ENCODE measurements at regions not wholly inside any gene's neighbourhood (a gene's known extent, or its start where the extent isn't known, plus 50 kb on each side); places are given as distances from the start of the nearest gene placed in this dataset.
"Not testable (repeated sequence)": the region's sequence is repeated elsewhere in the genome, so short reads cannot be mapped to it uniquely, and the experiment has no call there.

- not testable (repeated sequence) for H3K27ac Mint-ChIP-seq; DNase-seq (ENCODE audit: low spot score); H3K27me3 Mint-ChIP-seq (ENCODE audit: insufficient read depth, low read depth, poor library complexity); H3K36me3 ChIP-seq (ENCODE audit: insufficient read depth); H3K27me3 ChIP-seq (ENCODE audit: insufficient read depth); H3K27ac ChIP-seq (ENCODE audit: low read depth); H3K9me2 ChIP-seq (ENCODE audit: insufficient read depth); H3K9me3 Mint-ChIP-seq; H3K4me1 Mint-ChIP-seq; H4K20me1 ChIP-seq (replicated peaks; ENCODE audit: insufficient read depth); H3K4me3 Mint-ChIP-seq; H3K36me3 Mint-ChIP-seq (ENCODE audit: low read depth); H2AFZ ChIP-seq; H3K4me3 ChIP-seq; H3K4me2 ChIP-seq; ATAC-seq; H3K4me1 ChIP-seq (ENCODE audit: insufficient read depth); H3K79me2 ChIP-seq (replicated peaks; ENCODE audit: insufficient read depth); H3F3A ChIP-seq (replicated peaks; ENCODE audit: low read depth)
Observed at GRCh38 chr1:146671588-146671987, 266.5 kb upstream of the NBPF12 start.

GRCh38 chr1:146670832-146671566, 267.1 kb upstream of the NBPF12 start:
- H3K36me3 ChIP-seq (ENCODE audit: insufficient read depth); H3K4me1 ChIP-seq (ENCODE audit: insufficient read depth); H3K79me2 ChIP-seq (replicated peaks; ENCODE audit: insufficient read depth); H3K27ac ChIP-seq (ENCODE audit: low read depth); H3K4me3 ChIP-seq; H3K4me1 Mint-ChIP-seq; H3K27me3 ChIP-seq (ENCODE audit: insufficient read depth); H3K9me2 ChIP-seq (ENCODE audit: insufficient read depth); H4K20me1 ChIP-seq (replicated peaks; ENCODE audit: insufficient read depth); H3K27ac Mint-ChIP-seq; DNase-seq (ENCODE audit: low spot score); H3F3A ChIP-seq (replicated peaks; ENCODE audit: low read depth); H3K27me3 Mint-ChIP-seq (ENCODE audit: insufficient read depth, low read depth, poor library complexity); H2AFZ ChIP-seq; H3K4me3 Mint-ChIP-seq; H3K36me3 Mint-ChIP-seq (ENCODE audit: low read depth); H3K4me2 ChIP-seq; ATAC-seq; H3K9me3 Mint-ChIP-seq: not testable (repeated sequence)

- not testable (repeated sequence) for ATAC-seq; H3K4me2 ChIP-seq; H3K27me3 Mint-ChIP-seq (ENCODE audit: insufficient read depth, low read depth, poor library complexity); H3K79me2 ChIP-seq (replicated peaks; ENCODE audit: insufficient read depth); H2AFZ ChIP-seq; H3K36me3 ChIP-seq (ENCODE audit: insufficient read depth); H3K4me1 Mint-ChIP-seq; H3K4me3 Mint-ChIP-seq; DNase-seq (ENCODE audit: low spot score); H3F3A ChIP-seq (replicated peaks; ENCODE audit: low read depth); H3K9me2 ChIP-seq (ENCODE audit: insufficient read depth); H3K27me3 ChIP-seq (ENCODE audit: insufficient read depth); H3K27ac Mint-ChIP-seq; H3K9me3 Mint-ChIP-seq; H3K27ac ChIP-seq (ENCODE audit: low read depth); H3K36me3 Mint-ChIP-seq (ENCODE audit: low read depth); H4K20me1 ChIP-seq (replicated peaks; ENCODE audit: insufficient read depth); H3K4me3 ChIP-seq; H3K4me1 ChIP-seq (ENCODE audit: insufficient read depth)
Observed at GRCh38 chr1:146666275-146666674, 271.8 kb upstream of the NBPF12 start.

- H3K27ac Mint-ChIP-seq; H3K27me3 ChIP-seq (ENCODE audit: insufficient read depth); H3K9me3 Mint-ChIP-seq; H3K4me3 ChIP-seq; H3K27me3 Mint-ChIP-seq (ENCODE audit: insufficient read depth, low read depth, poor library complexity); H3K4me2 ChIP-seq; DNase-seq (ENCODE audit: low spot score); H4K20me1 ChIP-seq (replicated peaks; ENCODE audit: insufficient read depth); H3K36me3 Mint-ChIP-seq (ENCODE audit: low read depth); H3K79me2 ChIP-seq (replicated peaks; ENCODE audit: insufficient read depth); H3K4me1 ChIP-seq (ENCODE audit: insufficient read depth); H3K36me3 ChIP-seq (ENCODE audit: insufficient read depth); H3K27ac ChIP-seq (ENCODE audit: low read depth); H3K4me1 Mint-ChIP-seq; H3K4me3 Mint-ChIP-seq; ATAC-seq; H3K9me2 ChIP-seq (ENCODE audit: insufficient read depth); H2AFZ ChIP-seq; H3F3A ChIP-seq (replicated peaks; ENCODE audit: low read depth): not testable (repeated sequence)
Observed at GRCh38 chr1:146660242-146660641, 277.9 kb upstream of the NBPF12 start.

- H3K27ac ChIP-seq (ENCODE audit: low read depth); H4K20me1 ChIP-seq (replicated peaks; ENCODE audit: insufficient read depth); H3K27ac Mint-ChIP-seq; H3K4me1 Mint-ChIP-seq; H3K36me3 Mint-ChIP-seq (ENCODE audit: low read depth); H3K27me3 Mint-ChIP-seq (ENCODE audit: insufficient read depth, low read depth, poor library complexity); H3K9me2 ChIP-seq (ENCODE audit: insufficient read depth); H3K4me1 ChIP-seq (ENCODE audit: insufficient read depth); H3K9me3 Mint-ChIP-seq; H3K27me3 ChIP-seq (ENCODE audit: insufficient read depth); H2AFZ ChIP-seq; H3K79me2 ChIP-seq (replicated peaks; ENCODE audit: insufficient read depth); DNase-seq (ENCODE audit: low spot score); H3K36me3 ChIP-seq (ENCODE audit: insufficient read depth); ATAC-seq; H3K4me3 Mint-ChIP-seq; H3K4me2 ChIP-seq; H3K4me3 ChIP-seq; H3F3A ChIP-seq (replicated peaks; ENCODE audit: low read depth): not testable (repeated sequence)
Observed at GRCh38 chr1:146656356-146657060, 281.6 kb upstream of the NBPF12 start.

GRCh38 chr1:146654763-146655162, 283.4 kb upstream of the NBPF12 start:
- H2AFZ ChIP-seq; H3K9me3 Mint-ChIP-seq; H3K27me3 Mint-ChIP-seq (ENCODE audit: insufficient read depth, low read depth, poor library complexity); H3K27ac Mint-ChIP-seq; H4K20me1 ChIP-seq (replicated peaks; ENCODE audit: insufficient read depth); H3K4me3 ChIP-seq; H3K4me3 Mint-ChIP-seq; H3F3A ChIP-seq (replicated peaks; ENCODE audit: low read depth); H3K36me3 ChIP-seq (ENCODE audit: insufficient read depth); H3K9me2 ChIP-seq (ENCODE audit: insufficient read depth); H3K36me3 Mint-ChIP-seq (ENCODE audit: low read depth); H3K27ac ChIP-seq (ENCODE audit: low read depth); H3K79me2 ChIP-seq (replicated peaks; ENCODE audit: insufficient read depth); H3K4me1 ChIP-seq (ENCODE audit: insufficient read depth); H3K27me3 ChIP-seq (ENCODE audit: insufficient read depth); H3K4me1 Mint-ChIP-seq; H3K4me2 ChIP-seq: not testable (repeated sequence)
- ATAC-seq (peak; percentile 81), DNase-seq (ENCODE audit: low spot score) (peak; percentile 5)
